ENCODE measurements at regions not wholly inside any gene's neighbourhood (a gene's known extent, or its start where the extent isn't known, plus 50 kb on each side); places are given as distances from the start of the nearest gene placed in this dataset.

- no peak for TF ChIP-seq CTCF (IDR thresholded peaks at IDR 0.05; ENCODE audit: low read length)
- TF ChIP-seq EZH2phosphoT487 (IDR thresholded peaks at IDR 0.05; ENCODE audit: low read length) = no peak
Measured at GRCh38 chr1:183720028-183720427, 66.9 kb upstream of the APOBEC4 start.

Data from MM.1S (cell line).